ENCODE measurements at regions not wholly inside any gene's neighbourhood (a gene's known extent, or its start where the extent isn't known, plus 50 kb on each side); places are given as distances from the start of the nearest gene placed in this dataset.

GRCh38 chr14:87725318-87725717 lies 267.7 kb downstream of the GALC start:
- no peak for TF ChIP-seq ZBTB7A (CRISPR knock-in tag; IDR thresholded peaks at IDR 0.05)
- no peak for TF ChIP-seq HCFC1 (IDR thresholded peaks at IDR 0.05; ENCODE audit: low read depth, low read length)
- no peak for TF ChIP-seq SMC3 (IDR thresholded peaks at IDR 0.05; ENCODE audit: low read length)
- TF ChIP-seq CREB1 (IDR thresholded peaks at IDR 0.05), result no peak
- no peak for TF ChIP-seq CREB1 (CRISPR knock-in tag; IDR thresholded peaks at IDR 0.05)
